Activated B cell treated with CpG ODN at 0.5 μM for 24 hours (primary cell): ENCODE measurements at regions not wholly inside any gene's neighbourhood (a gene's known extent, or its start where the extent isn't known, plus 50 kb on each side); places are given as distances from the start of the nearest gene placed in this dataset.
"Not testable (repeated sequence)": the region's sequence is repeated elsewhere in the genome, so short reads cannot be mapped to it uniquely, and the experiment has no call there.

Experiments
- ATAC-seq: fragments of 200-7000 bp; cut with Tn5 transposase; one replicate; pipeline ENCODE4 v1.10.0; 2021; ENCODE audit warnings: low read depth, mild to moderate bottlenecking, moderate library complexity
- CTCF ChIA-PET: fragments of 350-600 bp; sonication (Branson Sonifier 250); formaldehyde crosslinking; loops from one replicate; lab custom pipeline; 2021; ENCODE audit warnings: antibody characterized with exemption; lab: Charles Lee
- POLR2A ChIA-PET: fragments of 350-600 bp; sonication (Branson Sonifier 250); formaldehyde crosslinking; loops from one replicate; lab custom pipeline; 2021; ENCODE audit warnings: antibody characterized with exemption; lab: Charles Lee
- DNase-seq: peaks from one replicate; pipeline ENCODE4 v3.0.0; 2022
- H3K27ac Mint-ChIP-seq: one replicate; pipeline ENCODE4 v1.8.0; 2020; ENCODE audit warnings: mixed read lengths
- H3K27me3 Mint-ChIP-seq: one replicate; pipeline ENCODE4 v1.8.0; 2021; ENCODE audit warnings: mixed read lengths
- H3K36me3 Mint-ChIP-seq: one replicate; pipeline ENCODE4 v1.8.0; 2021; ENCODE audit warnings: low read depth, mixed read lengths
- H3K4me1 Mint-ChIP-seq: one replicate; pipeline ENCODE4 v1.8.0; 2021; ENCODE audit warnings: mixed read lengths
- H3K4me3 Mint-ChIP-seq: one replicate; pipeline ENCODE4 v1.8.0; 2020; ENCODE audit warnings: mild to moderate bottlenecking, mixed read lengths
- H3K9me3 Mint-ChIP-seq: one replicate; pipeline ENCODE4 v1.8.0; 2020; ENCODE audit warnings: mixed read lengths
- CTCF ChIP-seq: fragments of 200-600 bp; IDR thresholded peaks from one replicate; pipeline ENCODE4 v1.8.0; 2022; ENCODE audit warnings: antibody characterized with exemption, mild to moderate bottlenecking
- intact Hi-C: fragments of 100-400 bp; cut with micrococcal nuclease; formaldehyde crosslinking; loops from one replicate; pipeline ENCODE4 v1.15.1; 2024

GRCh38 chr15:66635817-66636216 is 66.2 kb upstream of the SMAD6 start:
- intact Hi-C loops, result no loop called here
- CTCF ChIA-PET, result no interaction called here
- DNase-seq, result no peak
- no peaks in the 10 kb centered on the region for H3K36me3 Mint-ChIP-seq
- no peak overlapping the region for H3K4me3 Mint-ChIP-seq
- H3K27me3 Mint-ChIP-seq, result no peaks in the 10 kb centered on the region
- H3K9me3 Mint-ChIP-seq, result no peaks in the 10 kb centered on the region
- POLR2A ChIA-PET, result no interaction called here
- TF ChIP-seq CTCF, result no peak
- ATAC-seq, result no peak
- no peaks in the 10 kb centered on the region for H3K4me1 Mint-ChIP-seq
- no peak overlapping the region for H3K27ac Mint-ChIP-seq

- POLR2A ChIA-PET, DNase-seq, H3K4me3 Mint-ChIP-seq, H3K9me3 Mint-ChIP-seq, intact Hi-C loops, H3K27me3 Mint-ChIP-seq, CTCF ChIA-PET, H3K36me3 Mint-ChIP-seq, ATAC-seq, H3K27ac Mint-ChIP-seq, H3K4me1 Mint-ChIP-seq: not testable (repeated sequence)
Observed at GRCh38 chr15:66637044-66637443, 65.0 kb upstream of the SMAD6 start.

- POLR2A ChIA-PET, result no interaction called here
- H3K9me3 Mint-ChIP-seq, result no peaks in the 10 kb centered on the region
- ATAC-seq (no peak), DNase-seq (no peak)
- no peaks in the 10 kb centered on the region for H3K27me3 Mint-ChIP-seq
- CTCF ChIA-PET, result no interaction called here
- no peaks in the 10 kb centered on the region for H3K36me3 Mint-ChIP-seq
- intact Hi-C loops, result no loop called here
- no peaks in the 10 kb centered on the region for H3K4me1 Mint-ChIP-seq
- no peak for TF ChIP-seq CTCF
- H3K27ac Mint-ChIP-seq, result no peak overlapping the region
- H3K4me3 Mint-ChIP-seq, result no peak overlapping the region
Observed at GRCh38 chr15:66638377-66638776, 63.7 kb upstream of the SMAD6 start.

- Mint-ChIP-seq H3K9me3 (no peaks in the 10 kb centered on the region), H3K27ac (no peak overlapping the region), H3K4me1 (no peaks in the 10 kb centered on the region), H3K36me3 (no peaks in the 10 kb centered on the region), H3K27me3 (no peaks in the 10 kb centered on the region), H3K4me3 (no peak overlapping the region)
- ChIA-PET POLR2A (no interaction called here), CTCF (no interaction called here)
- ATAC-seq (no peak), DNase-seq (no peak)
- TF ChIP-seq CTCF, result no peak
- intact Hi-C loops, result no loop called here
Observed at GRCh38 chr15:66641485-66642315, 60.3 kb upstream of the SMAD6 start.

GRCh38 chr15:66642514-66642913 is 59.5 kb upstream of the SMAD6 start:
- Mint-ChIP-seq H3K4me1 (no peaks in the 10 kb centered on the region), H3K4me3 (no peak overlapping the region), H3K9me3 (no peaks in the 10 kb centered on the region), H3K36me3 (no peaks in the 10 kb centered on the region), H3K27me3 (no peaks in the 10 kb centered on the region), H3K27ac (no peak overlapping the region)
- POLR2A ChIA-PET, result no interaction called here
- intact Hi-C loops, result no loop called here
- no peak for ATAC-seq
- no peak for DNase-seq
- TF ChIP-seq CTCF, result no peak
- CTCF ChIA-PET, result no interaction called here

DNA sequence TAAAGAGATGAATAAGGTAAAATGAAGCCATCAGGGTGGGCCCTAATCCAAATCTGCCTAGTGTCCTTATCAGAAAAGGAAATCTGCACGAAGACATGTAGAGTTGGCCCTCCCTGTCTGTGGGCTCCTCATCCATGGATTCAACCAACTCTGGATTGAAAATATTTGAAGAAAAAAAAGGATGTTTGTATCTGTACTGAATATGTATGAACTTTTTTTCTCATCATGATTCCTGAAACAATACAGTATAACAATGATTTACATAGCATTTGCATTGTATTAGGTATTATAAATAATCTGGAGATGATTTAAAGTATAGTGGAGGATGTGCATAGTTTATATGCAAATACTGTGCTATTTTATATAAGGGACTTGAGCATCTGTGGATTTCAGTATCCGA is 59.0 kb upstream of the SMAD6 start:
- Mint-ChIP-seq H3K4me3 (no peak overlapping the region), H3K4me1 (no peaks in the 10 kb centered on the region), H3K36me3 (no peaks in the 10 kb centered on the region), H3K27ac (no peak overlapping the region), H3K27me3 (no peaks in the 10 kb centered on the region), H3K9me3 (no peaks in the 10 kb centered on the region)
- ChIA-PET CTCF (no interaction called here), POLR2A (no interaction called here)
- DNase-seq (no peak), ATAC-seq (no peak)
- TF ChIP-seq CTCF, result no peak
- intact Hi-C loops, result no loop called here
